HG03196 (cell line): ENCODE measurements at regions not wholly inside any gene's neighbourhood (a gene's known extent, or its start where the extent isn't known, plus 50 kb on each side); places are given as distances from the start of the nearest gene placed in this dataset.

Source experiments
- ATAC-seq: cut with Tn5 transposase; IDR thresholded peaks from one replicate; pipeline ENCODE4 v1.9.1; 2021; ENCODE audit not compliant: unreplicated experiment

DNA sequence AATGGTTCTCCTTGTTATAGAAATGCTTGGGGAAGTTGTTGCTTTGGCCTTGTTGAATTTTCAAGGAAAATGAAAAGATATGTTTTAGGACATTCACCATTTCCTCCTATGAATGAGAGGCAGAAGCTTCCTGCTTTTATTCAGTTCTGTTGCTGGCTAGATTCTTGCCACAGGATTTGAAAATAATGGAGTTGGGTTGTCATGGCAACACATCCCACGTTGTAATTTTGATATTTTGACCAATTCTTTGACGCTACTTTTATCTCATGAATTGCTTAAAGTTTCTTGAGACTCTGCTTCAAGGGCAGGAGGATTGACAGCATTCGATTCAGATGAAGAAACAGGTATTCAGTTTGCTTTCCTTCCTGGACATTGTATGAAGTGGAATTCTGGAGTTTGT lies 331.5 kb downstream of the PRDM2 start:
- ATAC-seq = no peak

DNA sequence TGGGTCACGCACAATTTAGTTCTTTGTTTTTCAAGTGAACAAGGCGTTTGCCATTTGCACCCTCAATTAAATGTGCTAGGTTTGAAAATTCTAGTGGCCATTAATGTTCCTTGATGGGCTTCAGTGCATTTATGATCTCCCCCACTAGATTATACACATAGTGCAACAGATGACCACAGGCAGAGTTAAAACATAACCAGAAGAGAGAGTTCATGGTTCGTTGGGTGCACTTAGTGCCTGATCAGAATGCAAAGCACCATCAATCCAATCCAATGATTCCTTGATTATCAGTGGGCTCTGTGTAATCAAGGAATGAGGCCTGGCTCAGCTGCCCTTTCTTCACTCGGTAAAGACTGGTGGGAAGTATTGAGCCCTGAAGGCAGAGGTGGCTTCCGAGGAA lies 334.5 kb downstream of the PRDM2 start:
- ATAC-seq = no peak

DNA sequence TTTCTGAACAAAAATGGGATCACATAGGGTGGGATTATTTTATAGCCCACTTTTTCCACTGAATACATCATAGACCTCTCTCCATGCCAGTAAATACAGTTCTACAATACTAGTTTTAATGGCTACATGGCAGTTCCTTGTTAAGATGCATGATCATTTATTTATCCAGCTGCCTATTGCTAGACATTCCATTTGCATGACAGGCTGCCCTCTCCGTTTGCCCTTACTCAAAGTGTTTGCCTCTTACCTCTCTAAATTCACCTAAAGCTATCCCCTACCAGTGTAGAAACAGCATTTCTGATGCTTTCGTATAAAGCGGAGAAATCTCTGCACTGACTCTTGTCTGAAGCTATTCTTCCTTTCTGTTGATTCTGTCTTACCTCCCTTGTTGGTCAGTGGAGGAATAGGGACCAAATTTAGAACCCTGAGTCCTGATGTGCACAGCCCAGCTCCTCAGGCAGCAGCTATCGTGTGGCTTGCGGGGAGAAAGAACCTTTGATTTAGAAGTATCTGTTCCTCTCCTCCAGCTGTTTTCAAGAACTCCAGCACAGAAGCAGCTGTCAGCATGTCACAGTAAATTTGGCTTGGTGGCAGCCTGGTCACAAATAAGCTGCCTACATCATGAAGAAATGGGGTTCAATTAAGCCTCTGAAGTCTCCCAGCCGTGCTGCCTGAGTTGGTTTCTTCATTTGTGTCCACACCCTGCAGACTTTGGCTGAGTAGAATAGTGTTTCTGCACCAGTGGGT lies 337.3 kb downstream of the PRDM2 start:
- no peak for ATAC-seq

DNA sequence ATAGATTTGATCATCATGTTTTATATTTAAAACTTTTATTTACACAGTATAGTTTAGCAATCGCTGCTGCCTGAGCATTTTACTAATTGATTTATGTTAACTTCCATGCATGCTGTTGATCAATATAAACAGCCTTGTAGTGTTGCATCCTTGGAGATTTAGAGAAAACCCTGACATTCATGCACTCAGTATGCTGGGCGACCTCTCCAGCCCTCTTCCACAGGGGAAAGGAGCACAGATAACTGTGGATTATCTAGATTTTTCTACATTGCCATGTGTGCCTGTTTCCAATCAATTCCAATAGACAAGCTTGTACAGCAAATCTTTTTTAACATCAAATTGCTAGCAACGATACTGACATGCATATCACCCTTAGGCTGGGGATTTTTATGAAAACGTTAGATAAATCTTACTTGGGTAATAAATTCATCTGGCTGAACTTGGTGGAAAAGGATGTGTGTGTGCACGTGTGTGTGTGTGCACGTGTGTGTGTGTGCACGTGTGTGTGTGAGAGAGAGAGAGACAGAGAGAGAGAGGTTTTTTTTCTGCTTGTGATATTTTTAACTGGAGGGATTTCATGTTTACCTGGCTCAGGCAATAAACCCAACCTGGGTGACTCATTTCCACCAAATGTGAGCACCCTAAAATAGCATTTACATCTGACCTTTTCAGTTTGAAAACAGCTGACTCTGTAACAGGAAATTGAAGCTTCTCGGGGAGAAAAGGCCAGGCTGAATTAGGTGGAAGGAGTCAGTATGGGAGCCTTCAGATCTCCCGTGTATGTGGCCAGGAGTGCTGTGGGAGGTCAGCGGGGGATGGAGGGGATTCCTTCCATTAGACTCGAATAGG lies 339.8 kb downstream of the PRDM2 start:
- ATAC-seq = no peak

DNA sequence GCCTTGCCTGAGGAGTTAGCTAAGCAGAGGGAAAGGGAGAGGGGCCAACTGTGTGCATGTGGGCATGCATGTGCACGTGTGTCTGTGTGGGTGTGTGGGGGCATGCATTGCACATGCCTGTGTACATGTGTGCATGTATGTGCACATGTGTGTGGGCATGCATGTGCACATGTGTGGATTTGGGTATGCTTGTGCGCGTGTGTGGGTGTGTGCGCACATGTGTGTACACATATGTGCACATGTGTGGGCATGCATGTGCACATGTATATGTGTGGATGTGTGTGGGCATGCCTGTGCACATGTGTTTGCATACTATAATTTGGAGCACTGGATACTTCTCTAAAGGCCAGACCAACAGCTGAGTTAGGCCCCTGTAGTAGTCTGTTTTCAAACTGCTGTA lies 350.0 kb downstream of the PRDM2 start:
- ATAC-seq = no peak

DNA sequence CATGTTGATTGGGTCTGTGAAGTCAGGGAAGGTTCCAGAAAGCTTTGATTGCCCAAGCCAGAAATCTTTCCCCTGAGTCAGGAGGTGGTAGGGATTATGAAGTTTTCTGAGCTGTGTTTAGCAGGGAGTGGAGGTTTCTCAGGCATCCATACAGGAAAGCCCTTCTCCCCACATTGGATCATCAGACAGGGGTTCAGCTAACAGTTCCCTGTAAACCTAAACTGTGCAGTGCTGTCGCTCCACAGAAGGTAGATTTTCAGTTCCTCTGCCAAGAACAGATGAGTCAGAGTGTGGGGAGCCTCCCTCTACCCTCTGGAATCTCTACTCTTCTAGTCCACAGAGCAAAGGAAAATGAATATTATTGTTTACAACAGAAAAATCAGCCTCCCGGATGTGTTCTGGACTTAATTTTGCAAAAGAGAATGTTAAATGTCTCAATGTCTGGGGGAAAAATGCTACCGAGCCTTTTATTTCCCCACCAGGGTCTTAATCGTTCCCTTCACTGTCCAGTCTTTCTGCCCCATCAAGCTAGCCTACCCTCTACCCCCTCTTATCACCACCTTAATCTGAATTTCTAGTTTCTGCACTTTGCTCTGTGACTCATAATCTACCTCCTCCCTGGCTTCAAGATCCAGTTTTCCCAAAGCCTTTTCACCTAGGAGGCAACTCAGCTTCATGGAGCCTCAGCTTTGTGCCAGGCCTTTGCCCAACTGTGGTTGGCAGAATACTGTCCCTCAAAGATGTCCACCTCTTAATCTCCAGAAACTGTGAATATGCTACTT lies 355.6 kb downstream of the PRDM2 start:
- no peak for ATAC-seq

DNA sequence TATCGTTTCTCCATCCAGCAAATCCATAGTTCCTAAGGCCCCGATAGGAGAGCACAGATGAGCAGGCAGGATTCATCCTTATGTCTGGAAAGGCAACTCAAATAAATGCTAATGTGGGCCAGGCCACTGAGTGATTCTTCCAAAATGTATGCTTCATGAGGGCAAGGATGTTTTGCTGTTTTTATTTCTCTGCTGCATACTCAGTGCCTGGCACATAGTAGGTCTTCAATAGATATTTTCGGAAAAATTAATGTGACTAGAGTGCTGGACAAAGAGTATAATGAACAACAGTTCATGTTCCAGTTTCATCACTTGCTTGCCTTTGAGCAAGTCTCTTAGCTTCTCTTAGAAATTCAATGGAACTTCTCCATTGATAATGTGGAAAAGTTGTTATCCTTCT lies 357.7 kb downstream of the PRDM2 start:
- ATAC-seq = no peak

DNA sequence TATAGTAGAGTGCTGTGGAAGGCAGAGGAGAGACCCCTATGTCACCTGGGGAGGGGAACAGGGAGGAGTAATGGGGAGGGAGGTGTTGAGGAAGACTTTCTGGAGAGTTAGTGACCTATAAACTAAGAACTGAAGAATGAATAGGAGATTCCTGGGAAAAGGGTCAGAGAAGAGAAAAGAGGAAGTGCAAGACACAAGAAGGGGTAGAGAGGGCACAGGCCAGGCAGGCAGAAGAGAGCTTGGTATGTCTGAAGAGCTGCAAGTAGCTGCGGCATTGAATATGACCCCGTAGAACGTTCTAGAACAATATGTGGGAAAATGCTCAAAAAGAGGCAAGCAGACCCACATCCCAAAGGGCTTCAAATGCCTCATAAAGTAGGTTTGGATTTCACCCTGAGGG lies 361.2 kb downstream of the PRDM2 start:
- ATAC-seq = no peak

DNA sequence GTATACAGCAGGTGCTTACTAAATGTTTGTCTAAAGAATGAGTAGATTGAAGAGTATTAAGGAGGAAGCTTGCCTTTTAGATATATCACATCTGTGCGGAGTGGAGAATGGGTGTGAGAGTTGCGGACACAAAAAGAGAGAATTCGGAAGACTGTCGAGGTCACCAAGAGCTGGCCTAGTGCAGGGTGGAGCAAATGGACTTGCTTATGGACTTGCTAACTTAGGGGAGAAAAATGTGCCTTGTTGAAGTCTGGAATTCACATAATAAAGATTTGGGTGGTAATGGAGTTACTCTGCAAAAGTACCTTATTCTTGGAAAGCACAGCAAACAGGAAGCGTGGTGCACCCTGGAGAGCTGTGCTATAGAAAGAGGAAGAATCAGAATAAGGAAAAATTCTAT lies 361.7 kb downstream of the PRDM2 start:
- ATAC-seq = no peak

DNA sequence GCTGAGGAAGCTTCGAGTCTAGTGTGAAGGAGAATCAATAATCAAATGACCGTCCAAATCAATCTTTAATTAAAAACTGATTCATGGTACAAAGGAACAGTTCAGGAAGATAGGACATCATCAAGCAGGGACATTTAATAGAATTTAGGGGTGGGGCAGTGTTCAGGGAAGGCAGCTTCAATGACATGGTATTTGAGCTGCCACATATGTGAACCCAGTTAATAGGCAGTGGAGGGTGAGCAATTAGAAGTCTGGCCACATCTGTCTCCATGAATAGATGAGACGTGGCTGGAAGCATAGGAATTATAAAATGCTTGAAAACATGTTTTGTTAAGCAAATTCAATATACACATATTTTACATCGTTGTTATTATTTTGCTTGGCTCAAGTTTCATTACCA lies 362.7 kb downstream of the PRDM2 start:
- ATAC-seq = no peak

DNA sequence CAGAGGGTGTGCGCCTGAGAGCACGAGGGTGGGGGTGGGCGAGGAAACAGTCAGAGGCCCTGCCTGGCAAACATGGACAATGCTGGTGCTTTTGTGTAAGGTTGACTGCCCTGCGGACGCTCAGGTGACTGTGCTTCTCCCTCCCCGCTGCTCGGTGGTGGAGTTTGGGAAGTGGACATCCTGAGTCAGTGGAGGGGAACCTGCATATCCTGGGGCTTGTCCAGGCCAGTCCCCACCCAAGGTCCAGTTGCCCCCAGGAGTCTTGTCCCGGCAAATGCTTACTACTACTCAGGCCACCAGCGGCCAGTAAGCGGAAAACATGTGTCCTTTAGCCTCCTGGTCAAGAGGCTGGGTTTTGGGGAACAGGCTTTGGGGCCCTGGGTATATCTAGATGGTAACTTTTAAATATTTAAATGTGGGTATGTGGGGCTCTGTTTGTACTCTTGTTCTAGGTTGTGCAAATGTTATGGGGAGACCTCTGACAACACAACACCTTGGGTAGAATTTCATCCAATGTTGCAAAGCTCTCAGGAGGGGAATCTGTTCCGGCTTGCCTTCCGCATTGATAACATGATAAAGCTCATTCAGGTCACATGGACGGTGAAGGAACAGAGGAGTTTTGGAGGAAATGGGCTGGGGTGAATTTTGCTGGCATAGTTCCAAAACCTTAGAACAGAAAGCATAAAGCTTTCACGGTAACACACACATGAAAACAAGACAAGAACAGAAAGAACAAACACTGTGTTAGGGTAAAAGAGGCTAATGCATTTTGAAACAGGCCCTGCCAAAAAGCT lies 364.9 kb downstream of the PRDM2 start:
- ATAC-seq = no peak

DNA sequence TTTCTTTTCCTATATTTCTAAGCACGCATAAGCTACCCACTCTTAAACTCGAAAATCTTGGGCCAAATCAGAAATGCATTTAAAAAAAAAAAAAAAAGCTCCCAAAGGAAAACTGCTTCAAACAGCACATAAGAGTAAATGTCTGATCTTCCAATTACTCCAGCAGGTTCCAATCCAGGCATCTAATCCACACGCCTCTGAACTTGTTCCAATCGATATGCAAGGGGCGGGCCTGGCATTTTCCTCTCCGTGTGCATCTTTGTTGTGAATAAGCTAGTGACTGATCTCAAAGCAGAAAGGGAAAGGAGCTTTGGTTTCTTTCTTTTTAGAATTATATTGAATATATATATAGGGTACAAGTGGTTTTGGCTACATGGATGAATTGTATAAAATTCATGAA lies 365.5 kb downstream of the PRDM2 start:
- no peak for ATAC-seq

DNA sequence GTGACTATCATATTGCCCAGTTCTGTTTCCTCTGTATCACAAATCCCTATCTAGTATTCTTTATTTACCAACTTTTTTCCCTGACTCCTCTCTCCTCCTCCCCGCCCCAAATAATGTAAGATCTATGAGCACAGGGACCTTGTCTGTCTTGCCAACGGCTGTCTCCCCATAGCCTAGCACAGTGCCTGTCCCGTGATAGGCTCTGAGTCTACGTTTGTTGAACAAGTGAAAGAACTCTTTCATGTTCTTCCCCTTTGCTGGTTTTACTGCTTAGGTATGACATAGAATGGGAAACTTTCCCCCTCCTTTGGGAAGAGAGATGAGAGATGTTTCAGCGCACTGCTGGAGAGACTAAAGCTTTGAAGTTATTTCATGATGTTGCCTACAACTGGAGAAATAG lies 367.0 kb downstream of the PRDM2 start:
- no peak for ATAC-seq

DNA sequence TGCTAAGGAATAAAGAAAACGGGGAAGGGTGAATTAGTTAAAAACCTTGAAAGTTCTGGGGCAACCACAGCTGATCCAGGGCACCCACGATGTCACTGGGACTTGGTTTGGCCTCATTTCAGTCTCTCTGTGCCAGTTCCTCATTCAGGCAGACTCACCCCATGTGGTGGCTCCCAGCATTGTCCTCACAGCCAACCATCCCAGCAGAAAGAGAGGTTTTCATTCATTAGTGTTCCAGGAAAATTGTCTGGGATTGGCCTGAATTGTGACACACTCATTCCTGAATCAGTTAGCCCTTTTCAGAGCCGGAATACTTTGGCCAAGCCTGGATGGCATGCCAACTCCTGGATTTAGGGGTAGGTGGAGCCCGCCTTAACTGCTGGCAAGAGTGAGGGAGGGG lies 367.7 kb downstream of the PRDM2 start:
- no peak for ATAC-seq

DNA sequence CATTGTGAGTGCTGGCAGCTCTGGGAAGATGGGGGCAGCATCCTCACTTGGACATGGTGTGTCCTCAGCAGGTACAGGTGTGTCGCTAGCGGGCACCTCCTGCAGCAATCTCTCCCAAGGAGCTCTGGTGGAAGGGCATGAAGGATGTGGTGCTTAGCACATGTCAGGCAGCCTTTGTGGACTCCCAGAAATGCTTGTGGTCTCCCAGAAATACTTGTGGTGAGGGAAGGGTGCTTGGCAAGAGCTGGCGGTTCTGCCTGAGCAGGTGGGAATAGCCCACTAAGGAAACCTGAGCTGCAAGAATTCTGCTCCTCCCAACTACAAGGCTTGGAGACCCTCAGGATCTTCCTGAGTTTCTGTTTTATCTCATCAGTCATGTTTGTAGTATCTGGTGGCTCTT lies 371.6 kb downstream of the PRDM2 start:
- no peak for ATAC-seq

DNA sequence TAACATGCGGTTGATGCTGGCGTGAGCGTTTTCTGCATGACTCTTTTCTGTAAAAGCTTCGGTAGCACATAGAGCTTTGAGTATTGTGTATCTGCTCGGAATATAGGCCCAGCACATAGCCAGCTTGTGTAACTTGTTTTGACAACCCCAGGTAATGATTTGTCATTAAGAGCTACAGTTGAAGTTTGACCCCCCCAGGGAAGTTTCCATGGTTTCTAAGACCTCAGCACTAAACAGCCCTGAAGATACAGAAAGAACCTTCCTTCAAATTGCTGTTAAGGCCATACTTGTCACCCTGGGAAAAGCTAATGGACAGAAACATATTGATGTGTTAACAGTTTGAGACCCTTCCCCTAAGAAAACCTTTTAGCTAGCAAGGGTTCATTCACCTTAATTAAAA lies 380.7 kb downstream of the PRDM2 start:
- ATAC-seq = no peak

DNA sequence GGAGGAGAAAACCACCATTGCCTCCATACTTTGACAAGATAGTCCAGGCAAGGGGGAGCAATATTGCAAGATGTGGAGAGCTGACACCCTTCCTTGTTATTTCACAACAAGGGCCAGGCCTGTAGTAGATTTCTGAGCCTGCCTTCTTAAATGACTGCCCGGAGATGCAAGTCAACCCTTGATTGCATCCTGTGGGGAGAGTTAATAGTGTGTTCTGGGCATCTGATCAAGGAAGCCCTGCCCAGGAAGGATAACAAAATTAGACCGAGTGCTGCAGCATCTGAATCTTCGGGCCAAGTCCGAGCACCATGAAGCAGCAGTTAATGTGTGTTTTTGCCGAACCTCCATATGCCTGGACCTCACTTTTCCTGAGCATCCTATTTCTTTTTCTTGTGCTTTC lies 382.3 kb downstream of the PRDM2 start:
- no peak for ATAC-seq

DNA sequence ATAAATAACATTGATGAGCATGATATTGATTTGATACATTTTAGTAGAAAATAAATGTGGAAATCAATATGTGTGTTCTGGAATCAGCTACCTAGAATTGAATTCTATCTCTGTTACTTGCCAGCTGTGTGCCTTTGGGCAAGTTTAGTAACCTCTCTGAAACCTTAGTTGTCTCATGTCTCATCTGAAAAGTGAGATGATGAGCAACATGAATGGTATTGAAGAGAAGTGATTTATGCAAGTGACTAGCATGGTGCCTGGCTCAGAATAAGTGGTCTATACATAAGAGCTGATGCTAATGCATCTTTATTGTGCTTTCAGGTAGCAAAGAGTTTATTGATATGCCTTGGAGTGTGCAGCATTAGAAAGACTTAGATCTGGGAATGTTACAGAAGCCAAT lies 383.3 kb downstream of the PRDM2 start:
- no peak for ATAC-seq

DNA sequence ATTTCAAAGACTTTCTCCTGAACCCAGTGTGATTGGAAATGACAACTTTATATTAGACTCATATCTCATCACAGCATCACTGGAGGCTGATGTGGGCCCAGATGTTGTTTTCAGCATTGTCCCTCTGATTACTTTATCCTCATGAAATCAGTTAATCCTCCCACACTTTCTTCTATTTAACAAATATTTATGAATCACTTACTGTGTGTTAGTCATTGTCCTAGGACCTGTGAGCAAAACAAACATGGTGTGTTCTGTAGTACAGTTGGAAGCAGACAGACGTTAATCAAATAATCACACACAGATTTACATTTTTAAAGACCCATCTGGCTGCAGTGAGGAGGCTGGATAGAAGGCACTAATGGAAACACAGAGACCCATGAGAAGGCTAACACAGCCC lies 383.7 kb downstream of the PRDM2 start:
- no peak for ATAC-seq

DNA sequence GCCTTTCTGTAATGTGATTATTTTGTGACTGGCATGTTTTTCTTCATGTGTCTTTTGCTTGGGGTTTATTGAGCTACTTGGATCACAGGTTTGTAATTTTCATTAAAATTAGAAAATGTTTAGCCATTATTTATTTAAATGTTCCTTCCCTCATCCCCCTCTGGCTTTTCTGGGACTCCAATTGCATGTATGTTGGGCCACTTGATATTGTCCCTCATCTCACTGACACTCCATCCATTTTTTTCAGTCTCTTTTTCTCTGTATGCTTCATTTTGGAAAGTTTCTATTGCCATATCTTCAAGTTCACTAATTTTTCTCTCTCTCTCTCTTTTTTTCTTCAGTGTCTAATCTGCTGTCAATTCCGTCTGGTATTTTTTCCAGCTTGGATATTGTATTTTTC lies 390.1 kb downstream of the PRDM2 start:
- no peak for ATAC-seq

DNA sequence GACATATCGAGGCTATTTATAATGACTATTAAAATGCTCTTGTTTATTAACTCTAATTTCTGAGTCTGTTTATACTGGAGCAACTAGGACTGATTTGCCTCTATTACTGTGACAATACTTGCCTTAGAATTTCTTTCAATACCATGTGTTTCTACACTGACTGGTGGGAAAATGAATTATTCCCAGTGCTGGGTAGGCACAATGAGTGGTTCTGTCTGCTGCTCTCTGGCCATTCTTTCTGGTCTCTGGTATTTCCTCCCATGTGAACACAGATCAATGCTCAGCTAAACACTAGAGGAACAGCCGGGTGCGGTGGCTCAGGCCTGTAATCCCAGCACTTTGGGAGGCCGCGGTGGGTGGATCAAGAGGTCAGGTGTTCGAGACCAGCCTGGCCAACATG lies 390.5 kb downstream of the PRDM2 start:
- no peak for ATAC-seq
